Dermis blood vessel endothelial cell (primary cell): ENCODE measurements at regions not wholly inside any gene's neighbourhood (a gene's known extent, or its start where the extent isn't known, plus 50 kb on each side); places are given as distances from the start of the nearest gene placed in this dataset.

Source experiments
- DNase-seq: peaks from one replicate; pipeline ENCODE4 v3.0.0; 2010

- no peak for DNase-seq
These were observed 468.0 kb upstream of the SPHKAP start for GRCh38 chr2:228649447-228649846.

GRCh38 chr2:228648541-228648940 is 467.1 kb upstream of the SPHKAP start:
- no peak for DNase-seq

DNA sequence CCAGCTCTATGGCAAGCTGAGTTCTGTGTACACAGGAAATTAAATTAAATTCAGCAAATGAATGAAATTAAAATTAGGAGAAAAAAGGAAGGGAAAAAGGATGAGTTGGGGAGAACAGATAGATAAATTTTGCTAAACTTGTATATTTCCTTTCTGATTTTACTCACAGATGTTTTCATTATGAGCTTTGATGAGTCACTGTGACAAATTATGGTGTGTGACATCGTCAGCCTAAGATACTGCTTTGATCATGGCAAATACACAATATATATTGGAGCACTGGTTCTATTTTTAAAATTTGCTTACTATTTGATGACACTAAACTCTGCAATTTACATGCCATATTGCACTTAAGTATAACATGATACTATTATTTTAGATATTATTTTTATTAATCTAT is 464.6 kb upstream of the SPHKAP start:
- no peak for DNase-seq

DNA sequence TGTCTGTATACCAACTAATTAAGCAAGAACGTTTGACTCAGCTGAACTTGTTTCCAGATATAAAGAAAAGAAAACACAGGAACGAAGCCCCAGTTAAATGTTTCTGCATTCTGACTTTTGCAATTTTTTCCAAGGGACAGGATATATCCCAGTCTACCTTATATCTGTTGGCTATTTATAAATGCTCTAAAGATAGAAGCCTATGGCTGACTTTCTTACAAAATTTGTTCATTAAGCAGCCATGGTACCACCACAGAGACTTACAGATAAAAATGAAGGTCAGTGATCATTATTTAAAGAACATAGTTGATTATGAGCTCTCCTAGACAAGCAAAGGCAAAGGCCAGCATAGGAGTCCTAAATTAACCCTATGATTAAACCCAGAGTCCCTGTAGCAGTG is 462.7 kb upstream of the SPHKAP start:
- DNase-seq = no peak

- DNase-seq = no peak
These were observed 461.4 kb upstream of the SPHKAP start for GRCh38 chr2:228642861-228643260.

GRCh38 chr2:228630786-228631185 is 449.3 kb upstream of the SPHKAP start:
- no peak for DNase-seq

DNA sequence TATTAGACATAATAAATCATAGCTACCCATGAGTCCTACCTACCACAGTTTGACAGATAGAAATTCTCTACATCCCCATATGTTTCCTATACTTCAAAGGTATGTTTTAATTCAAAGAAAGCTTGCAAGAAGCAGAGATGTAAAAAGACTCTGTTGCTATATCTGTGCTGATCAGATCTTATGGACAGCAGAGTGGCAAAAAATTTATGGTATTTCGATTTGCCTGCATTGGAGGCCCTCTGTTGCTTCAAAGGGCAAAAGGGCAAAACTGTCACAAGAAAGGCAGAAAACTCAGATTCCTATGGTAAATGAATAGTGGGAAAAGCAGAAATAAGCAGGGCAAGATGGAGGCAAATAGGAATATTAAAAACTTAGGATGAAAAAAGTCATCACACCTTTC is 447.8 kb upstream of the SPHKAP start:
- DNase-seq = no peak

DNA sequence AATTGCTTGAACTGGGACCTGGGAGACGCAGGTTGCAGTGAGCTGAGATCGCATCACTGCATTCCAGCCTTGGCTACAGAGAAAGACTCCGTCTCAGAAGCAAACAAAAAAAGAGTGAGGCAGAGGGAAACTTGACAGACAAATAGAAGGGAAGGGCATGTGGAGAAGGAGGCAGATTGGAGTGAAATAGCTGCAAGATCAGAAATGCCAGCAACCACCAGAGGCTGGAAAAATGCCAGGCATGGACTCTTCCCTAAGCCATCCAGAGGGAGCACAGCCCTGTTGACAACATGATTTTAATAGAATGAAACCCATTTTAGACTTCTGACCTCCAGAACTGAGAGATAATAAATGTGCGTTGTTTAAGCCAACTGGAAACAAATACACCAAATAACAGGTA is 447.2 kb upstream of the SPHKAP start:
- DNase-seq = no peak

DNA sequence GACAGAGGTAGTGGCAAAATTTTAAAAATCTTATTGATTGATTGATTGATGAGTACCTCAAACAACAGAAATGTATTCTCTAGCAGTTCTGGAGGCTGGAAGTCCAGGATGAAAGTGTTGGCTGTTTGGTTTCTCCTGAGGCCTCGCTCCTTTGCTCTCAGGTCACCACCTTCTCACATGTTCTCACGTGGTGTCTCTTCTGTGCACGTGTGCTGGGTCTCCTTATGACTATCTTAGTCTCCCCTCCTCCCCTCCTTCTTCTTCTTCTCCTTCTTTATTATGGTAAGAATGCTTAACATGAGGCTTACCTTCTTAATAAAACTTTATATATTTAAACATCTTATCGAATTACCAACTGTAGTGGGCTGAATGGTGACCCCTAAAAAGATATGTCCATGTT is 446.0 kb upstream of the SPHKAP start:
- DNase-seq = no peak

- no peak for DNase-seq
These were observed 444.0 kb upstream of the SPHKAP start for GRCh38 chr2:228625481-228625880.

DNA sequence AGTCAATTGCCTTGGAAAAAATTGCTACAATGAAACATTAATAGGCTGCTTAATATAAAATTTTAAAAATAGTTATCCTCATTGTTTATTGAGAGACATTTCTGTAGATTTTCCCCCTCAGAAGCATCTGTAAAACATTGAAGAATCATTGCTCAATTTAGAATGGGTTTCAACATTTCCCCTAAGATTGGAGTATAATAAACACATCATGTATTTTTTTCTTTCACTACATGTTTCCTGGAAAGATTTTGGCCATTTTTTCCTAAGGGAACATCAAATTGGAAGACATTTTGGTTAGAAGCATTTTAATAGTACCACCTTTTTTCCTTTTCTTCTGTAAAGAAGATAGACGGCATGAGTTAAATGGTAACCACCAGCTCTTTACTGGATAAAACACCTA is 443.2 kb upstream of the SPHKAP start:
- no peak for DNase-seq

GRCh38 chr2:228615496-228615895 is 434.0 kb upstream of the SPHKAP start:
- no peak for DNase-seq

DNA sequence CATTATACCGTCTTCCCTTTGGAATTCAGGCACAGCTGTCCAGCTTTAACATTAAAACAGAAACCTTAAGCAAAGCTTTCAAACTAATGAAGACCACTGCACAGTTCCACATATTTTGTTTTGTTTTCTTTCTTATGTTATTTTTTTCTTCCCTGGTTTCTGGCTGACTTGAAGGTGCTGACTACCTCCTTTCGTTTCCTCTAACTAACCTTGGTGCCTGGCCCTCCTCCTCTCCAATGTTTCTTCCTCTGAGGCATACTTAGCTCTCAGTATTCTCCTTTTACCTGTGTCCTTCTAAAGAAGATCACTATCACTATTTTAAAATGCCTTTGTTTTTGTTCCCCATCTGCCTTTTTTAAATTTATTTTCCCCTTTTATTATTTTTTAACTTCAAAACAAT is 433.3 kb upstream of the SPHKAP start:
- no peak for DNase-seq

DNA sequence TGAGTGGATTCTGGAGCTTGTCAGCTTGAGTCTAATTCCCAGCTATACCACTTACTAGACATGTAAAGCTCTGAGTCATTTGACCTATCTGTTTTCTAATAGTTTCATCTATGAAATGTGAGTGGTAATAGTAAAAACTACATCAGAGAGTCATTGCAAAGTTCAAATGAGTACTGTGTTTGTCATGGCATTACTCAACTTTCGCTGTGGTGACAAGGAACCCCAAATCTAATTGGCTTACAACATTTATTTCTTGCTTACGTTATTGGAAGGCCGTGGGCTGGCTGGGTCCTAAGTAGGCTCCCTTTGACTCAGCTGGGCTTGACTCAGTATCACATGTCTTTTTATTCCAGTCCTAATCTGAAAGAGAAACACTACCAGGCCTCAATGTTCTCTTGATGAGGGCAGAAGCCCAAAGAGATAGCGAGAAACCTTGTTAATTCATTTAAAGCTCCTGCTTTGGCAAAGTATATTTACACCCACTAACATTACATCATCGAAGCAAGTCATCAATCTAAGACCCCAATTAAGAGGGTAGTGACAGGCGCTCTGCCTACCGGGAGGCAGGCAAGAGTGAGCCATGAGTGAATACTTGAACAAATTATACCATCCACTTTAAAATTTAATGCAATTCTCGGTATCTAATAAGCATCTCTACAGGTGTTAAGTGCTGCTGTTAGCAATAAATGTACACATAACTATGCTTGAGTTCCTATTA is 431.8 kb upstream of the SPHKAP start:
- no peak for DNase-seq

GRCh38 chr2:228611171-228611570 is 429.7 kb upstream of the SPHKAP start:
- DNase-seq = no peak

GRCh38 chr2:228602288-228602687 is 420.8 kb upstream of the SPHKAP start:
- DNase-seq = no peak

- no peak for DNase-seq
These were observed 418.8 kb upstream of the SPHKAP start for GRCh38 chr2:228600265-228600664.

DNA sequence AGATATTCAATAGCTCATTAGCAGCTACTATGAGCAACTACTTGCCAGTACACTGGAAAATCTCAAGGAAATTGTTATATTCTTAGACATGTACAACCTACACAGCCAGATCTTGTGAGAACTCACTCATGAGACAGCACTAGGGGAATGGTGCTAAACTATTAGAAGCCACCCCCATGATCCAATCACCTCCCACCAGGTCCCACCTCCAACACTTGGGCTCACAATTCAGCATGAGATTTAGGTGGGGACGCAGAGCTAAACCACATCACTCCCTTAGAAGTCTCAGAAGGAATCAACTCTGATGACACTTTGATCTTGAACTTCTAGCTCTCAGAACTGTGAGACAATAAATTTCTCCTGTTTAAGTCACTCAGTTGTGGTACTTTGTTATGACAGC is 418.3 kb upstream of the SPHKAP start:
- no peak for DNase-seq

- DNase-seq = no peak
These were observed 417.8 kb upstream of the SPHKAP start for GRCh38 chr2:228599297-228599696.

DNA sequence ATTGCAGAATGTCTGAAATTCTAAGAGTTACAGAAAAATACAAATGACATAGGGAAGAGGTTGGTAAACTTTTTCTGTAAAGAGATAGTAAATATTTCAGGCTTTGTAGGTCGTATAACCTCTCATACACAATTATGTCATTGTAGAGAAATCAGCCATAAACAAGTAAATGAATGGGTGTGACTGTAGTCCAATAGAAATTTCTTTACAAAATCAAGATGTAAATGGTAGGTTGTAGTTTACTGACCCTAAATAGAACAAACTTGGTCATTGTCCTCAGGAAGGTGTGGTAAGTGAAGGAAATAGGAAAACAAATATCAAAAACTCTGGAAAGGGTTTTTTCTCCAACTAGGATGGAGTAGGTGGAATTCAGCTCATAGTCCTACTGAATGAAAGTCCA is 415.5 kb upstream of the SPHKAP start:
- DNase-seq = no peak

DNA sequence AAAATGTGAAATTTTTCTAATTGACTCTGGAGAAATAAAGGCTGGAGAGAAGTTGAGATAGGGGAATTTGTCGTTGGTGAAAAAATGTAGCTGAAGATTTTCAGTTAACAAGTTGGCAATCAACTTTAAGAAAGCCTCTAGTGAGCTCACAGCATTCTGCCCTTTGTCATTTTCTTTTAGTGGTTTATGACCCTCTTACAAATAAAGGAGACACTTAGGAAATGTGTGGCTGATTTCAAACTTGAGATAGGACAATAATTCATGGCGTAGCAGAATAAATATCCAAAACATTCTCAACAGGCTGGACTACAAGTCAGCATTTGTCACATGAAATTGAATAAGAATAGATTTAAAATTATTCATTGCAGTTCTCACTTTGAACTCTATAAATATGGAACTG is 412.5 kb upstream of the SPHKAP start:
- no peak for DNase-seq

DNA sequence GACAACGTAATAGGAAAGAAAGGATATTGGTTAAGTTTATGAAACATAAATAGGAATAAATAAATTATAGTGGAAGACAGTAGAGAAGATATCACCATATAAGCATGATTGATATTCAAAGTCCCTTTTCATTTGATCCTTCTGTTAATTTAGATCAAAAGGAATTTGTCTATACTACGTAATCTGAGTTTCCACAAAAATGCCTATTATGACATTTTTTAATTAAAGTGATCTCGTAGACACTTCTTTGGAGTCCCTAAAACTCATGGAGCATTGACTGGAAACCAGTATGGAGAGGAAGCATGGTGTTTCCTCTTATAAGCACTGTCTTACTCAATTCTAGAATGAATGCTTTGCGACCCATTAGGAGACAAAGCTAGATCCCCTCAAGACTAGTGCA is 411.4 kb upstream of the SPHKAP start:
- no peak for DNase-seq

- DNase-seq = no peak
These were observed 409.2 kb upstream of the SPHKAP start for GRCh38 chr2:228590681-228591080.

DNA sequence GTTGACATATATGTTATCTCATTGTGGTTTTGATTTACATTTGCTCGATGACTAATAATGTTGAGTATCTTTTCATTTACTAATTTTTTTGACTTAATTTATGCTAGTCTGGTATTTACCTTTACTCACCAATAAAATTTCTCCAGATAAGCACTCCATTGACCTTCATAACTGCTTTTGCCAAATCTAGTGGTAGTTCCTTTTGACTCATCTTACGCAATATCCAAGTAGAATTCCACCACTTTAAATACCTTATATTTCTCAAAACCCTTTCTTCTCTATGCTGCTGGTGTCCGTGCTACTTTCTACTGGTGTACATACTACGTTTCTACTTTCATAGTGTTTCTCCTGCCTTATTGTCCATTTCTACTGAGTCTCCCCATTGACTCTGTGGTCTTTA is 407.6 kb upstream of the SPHKAP start:
- no peak for DNase-seq

DNA sequence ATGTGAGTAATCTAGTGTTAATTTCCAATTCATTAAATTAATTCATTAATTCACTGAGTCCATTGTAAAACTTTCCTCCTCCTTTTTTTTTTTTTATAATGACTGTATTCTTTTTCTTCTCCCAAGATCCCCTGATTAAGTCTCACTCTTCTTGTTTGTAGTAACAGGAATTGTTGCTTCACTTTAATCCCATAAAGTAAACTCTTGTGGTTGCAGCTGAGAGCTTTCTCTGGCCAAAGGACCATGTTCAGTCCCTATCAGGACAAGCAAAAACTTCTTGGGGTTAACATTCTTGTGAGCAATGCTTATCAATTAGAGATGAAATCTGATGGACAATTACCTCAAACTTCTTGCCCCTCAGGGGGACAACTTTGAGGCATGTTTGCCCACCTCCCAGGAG is 400.2 kb upstream of the SPHKAP start:
- DNase-seq = no peak
